SK-N-SH treated with all-trans-retinoic acid at 6 μM for 48 hours (cell line): ENCODE measurements at regions not wholly inside any gene's neighbourhood (a gene's known extent, or its start where the extent isn't known, plus 50 kb on each side); places are given as distances from the start of the nearest gene placed in this dataset.

Experiments used
- ATAC-seq: fragments of 200-7000 bp; cut with Tn5 transposase; 3 replicates; pipeline ENCODE4 v1.9.1; 2020; ENCODE audit warnings: mild to moderate bottlenecking, moderate library complexity
- ARNTL ChIP-seq: fragments of 450-650 bp; formaldehyde crosslinking; IDR thresholded peaks from 2 replicates; pipeline ENCODE4 v1.5.0; 2020; ENCODE audit warnings: low read depth, mild to moderate bottlenecking, moderate library complexity, borderline replicate concordance
- CSDC2 ChIP-seq: fragments of 250-450 bp; sonication (Bioruptor Pico); IDR thresholded peaks from 2 replicates; pipeline ENCODE4 v1.5.0; 2020; ENCODE audit warnings: mild to moderate bottlenecking, moderate library complexity
- CSRNP3 ChIP-seq: fragments of 250-450 bp; sonication (Bioruptor Pico); IDR thresholded peaks from 2 replicates; pipeline ENCODE4 v1.5.1; 2021; ENCODE audit warnings: mild to moderate bottlenecking, moderate library complexity
- GLIS3 ChIP-seq: fragments of 250-450 bp; sonication (Bioruptor Pico); IDR thresholded peaks from 2 replicates; pipeline ENCODE4 v1.5.0; 2020; ENCODE audit warnings: mild to moderate bottlenecking, moderate library complexity
- ISL1 ChIP-seq: fragments of 250-450 bp; sonication (Bioruptor Pico); IDR thresholded peaks from 2 replicates; pipeline ENCODE4 v2.1.2; 2022; ENCODE audit warnings: mild to moderate bottlenecking, moderate library complexity
- PATZ1 ChIP-seq: fragments of 250-450 bp; sonication (Bioruptor Pico); IDR thresholded peaks from 2 replicates; pipeline ENCODE4 v1.8.0; 2020; ENCODE audit warnings: mild to moderate bottlenecking, moderate library complexity, borderline replicate concordance
- POU6F1 ChIP-seq: fragments of 250-450 bp; sonication (Bioruptor Pico); IDR thresholded peaks from 2 replicates; pipeline ENCODE4 v1.8.0; 2021; ENCODE audit warnings: low read depth, mild to moderate bottlenecking, moderate library complexity, borderline replicate concordance
- RARB ChIP-seq: fragments of 250-450 bp; sonication (Bioruptor Pico); IDR thresholded peaks from 2 replicates; pipeline ENCODE4 v1.8.0; 2021; ENCODE audit warnings: mild to moderate bottlenecking, moderate library complexity
- SNAI2 ChIP-seq: fragments of 250-450 bp; sonication (Bioruptor Pico); IDR thresholded peaks from 2 replicates; pipeline ENCODE4 v1.5.0; 2020; ENCODE audit warnings: mild to moderate bottlenecking, moderate library complexity
- TSHZ2 ChIP-seq: fragments of 250-450 bp; sonication (Bioruptor Pico); IDR thresholded peaks from 2 replicates; pipeline ENCODE4 v1.5.0; 2020; ENCODE audit warnings: mild to moderate bottlenecking, moderate library complexity
- ZC3H10 ChIP-seq: fragments of 250-450 bp; sonication (Bioruptor Pico); IDR thresholded peaks from 2 replicates; pipeline ENCODE4 v1.5.1; 2021; ENCODE audit warnings: mild to moderate bottlenecking, moderate library complexity
- ZFP3 ChIP-seq: fragments of 250-450 bp; sonication (Bioruptor Pico); IDR thresholded peaks from 2 replicates; pipeline ENCODE4 v1.5.0; 2020; ENCODE audit warnings: mild to moderate bottlenecking, moderate library complexity
- ZNF565 ChIP-seq: fragments of 450-650 bp; formaldehyde crosslinking; conservative IDR thresholded peaks from 2 replicates; pipeline ENCODE4 v1.5.0; 2020; ENCODE audit warnings: low read depth, mild to moderate bottlenecking, moderate library complexity
- ZNF70 ChIP-seq: fragments of 450-650 bp; formaldehyde crosslinking; IDR thresholded peaks from 2 replicates; pipeline ENCODE4 v1.5.0; 2020; ENCODE audit warnings: mild to moderate bottlenecking, moderate library complexity
- ZNF8 ChIP-seq: fragments of 450-650 bp; formaldehyde crosslinking; IDR thresholded peaks from 2 replicates; pipeline ENCODE4 v1.5.0; 2020; ENCODE audit warnings: mild to moderate bottlenecking, moderate library complexity

- TF ChIP-seq ZC3H10 (CRISPR knock-in tag) = no peak
- TF ChIP-seq CSRNP3 (CRISPR knock-in tag) = no peak
- TF ChIP-seq TSHZ2 (CRISPR knock-in tag) = no peak
- no peak for TF ChIP-seq POU6F1 (CRISPR knock-in tag)
- no peak for TF ChIP-seq GLIS3 (CRISPR knock-in tag)
- no peak for TF ChIP-seq ZNF565
- no peak for TF ChIP-seq SNAI2 (CRISPR knock-in tag)
- TF ChIP-seq CSDC2 = no peak
- no peak for ATAC-seq
Observed at GRCh38 chr1:82441402-82441801, 640.7 kb downstream of the ADGRL2 start.

GRCh38 chr1:82423174-82423815 is 622.6 kb downstream of the ADGRL2 start:
- no peak for TF ChIP-seq TSHZ2 (CRISPR knock-in tag)
- TF ChIP-seq ZFP3 (CRISPR knock-in tag) = no peak
- TF ChIP-seq ZNF565 = no peak
- no peak for TF ChIP-seq SNAI2 (CRISPR knock-in tag)
- TF ChIP-seq ISL1 = no peak
- TF ChIP-seq ZC3H10 (CRISPR knock-in tag) = no peak
- no peak for TF ChIP-seq CSRNP3 (CRISPR knock-in tag)
- TF ChIP-seq, all 23 proteins: peak for 0
- ATAC-seq = no peak

- ATAC-seq = no peak
- TF ChIP-seq ZNF565 (no peak), POU6F1 (CRISPR knock-in tag) (no peak), TSHZ2 (CRISPR knock-in tag) (no peak), SNAI2 (CRISPR knock-in tag) (no peak), ZNF8 (CRISPR knock-in tag) (no peak), CSDC2 (no peak), RARB (CRISPR knock-in tag) (no peak), CSRNP3 (CRISPR knock-in tag) (no peak), GLIS3 (CRISPR knock-in tag) (no peak), ZNF70 (CRISPR knock-in tag) (no peak), ARNTL (CRISPR knock-in tag) (no peak), PATZ1 (no peak)
Observed at GRCh38 chr1:82421782-82422181, 621.0 kb downstream of the ADGRL2 start.
